OCI-LY7 (cell line): ENCODE measurements at regions not wholly inside any gene's neighbourhood (a gene's known extent, or its start where the extent isn't known, plus 50 kb on each side); places are given as distances from the start of the nearest gene placed in this dataset.

ENCODE experiments used
- EZH2phosphoT487 ChIP-seq: fragments of 200-600 bp; sonication (generic); IDR thresholded peaks from 2 replicates; pipeline ENCODE4 v1.6.1; 2018; ENCODE audit warnings: low read depth, borderline replicate concordance, mild to moderate bottlenecking, mixed run types, antibody characterized with exemption, low read length, moderate library complexity, mixed read lengths
- TF ChIP-seq, protein P1 (sequence below): fragments of 200-600 bp; sonication (generic); conservative IDR thresholded peaks from 2 replicates; pipeline ENCODE4 v1.5.1; 2014; ENCODE audit warnings: mild to moderate bottlenecking, antibody characterized with exemption, low read length, moderate library complexity, mixed read lengths

DNA sequence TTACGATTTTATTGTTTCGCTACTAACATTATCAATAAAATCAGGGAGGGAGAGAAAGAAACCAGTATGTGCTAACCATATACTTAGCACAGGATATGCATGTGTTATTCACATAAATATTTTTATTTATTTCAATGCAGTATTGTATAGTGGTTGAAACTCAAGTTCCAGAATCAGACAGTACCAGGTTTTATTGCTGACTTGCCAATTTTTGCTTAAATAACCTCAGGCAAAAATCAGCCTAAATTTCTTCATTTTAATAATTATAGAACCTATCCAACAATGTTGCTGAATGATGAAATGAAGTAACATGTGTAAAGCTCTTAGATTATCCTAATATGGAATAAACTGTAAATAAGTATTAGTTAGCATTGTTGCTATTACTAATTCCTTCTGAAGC, 61.4 kb upstream of the LRRC7 start:
- TF ChIP-seq, protein P1, sequence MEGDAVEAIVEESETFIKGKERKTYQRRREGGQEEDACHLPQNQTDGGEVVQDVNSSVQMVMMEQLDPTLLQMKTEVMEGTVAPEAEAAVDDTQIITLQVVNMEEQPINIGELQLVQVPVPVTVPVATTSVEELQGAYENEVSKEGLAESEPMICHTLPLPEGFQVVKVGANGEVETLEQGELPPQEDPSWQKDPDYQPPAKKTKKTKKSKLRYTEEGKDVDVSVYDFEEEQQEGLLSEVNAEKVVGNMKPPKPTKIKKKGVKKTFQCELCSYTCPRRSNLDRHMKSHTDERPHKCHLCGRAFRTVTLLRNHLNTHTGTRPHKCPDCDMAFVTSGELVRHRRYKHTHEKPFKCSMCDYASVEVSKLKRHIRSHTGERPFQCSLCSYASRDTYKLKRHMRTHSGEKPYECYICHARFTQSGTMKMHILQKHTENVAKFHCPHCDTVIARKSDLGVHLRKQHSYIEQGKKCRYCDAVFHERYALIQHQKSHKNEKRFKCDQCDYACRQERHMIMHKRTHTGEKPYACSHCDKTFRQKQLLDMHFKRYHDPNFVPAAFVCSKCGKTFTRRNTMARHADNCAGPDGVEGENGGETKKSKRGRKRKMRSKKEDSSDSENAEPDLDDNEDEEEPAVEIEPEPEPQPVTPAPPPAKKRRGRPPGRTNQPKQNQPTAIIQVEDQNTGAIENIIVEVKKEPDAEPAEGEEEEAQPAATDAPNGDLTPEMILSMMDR, result no peak
- TF ChIP-seq EZH2phosphoT487, result no peak
